Astrocyte (in vitro differentiated cells and primary cell): ENCODE measurements at regions not wholly inside any gene's neighbourhood (a gene's known extent, or its start where the extent isn't known, plus 50 kb on each side); places are given as distances from the start of the nearest gene placed in this dataset.

ENCODE experiments used
- DNase-seq: peaks from one replicate; pipeline ENCODE4 v3.0.0-alpha.2; 2010; ENCODE audit warnings: low read depth
- FAIRE-seq: peaks from 2 replicates; lab custom pipeline; 2011; peaks lifted over from hg19 to GRCh38; lab: Jason Lieb, UNC
- H2AFZ ChIP-seq: 2 replicates; pipeline ENCODE4 v1.6.0; 2012; ENCODE audit warnings: low read depth, low read length, inconsistent platforms
- H3K27ac ChIP-seq: 2 replicates; pipeline ENCODE4 v1.5.1; 2011; ENCODE audit warnings: low read depth, low read length, inconsistent platforms
- H3K27me3 ChIP-seq: 2 replicates; pipeline ENCODE4 v1.6.0; 2011; ENCODE audit warnings: low read length, inconsistent platforms; ENCODE audit not compliant: insufficient read depth
- H3K36me3 ChIP-seq: 2 replicates; pipeline ENCODE4 v1.5.1; 2011; ENCODE audit warnings: low read length, inconsistent platforms; ENCODE audit not compliant: insufficient read depth
- H3K4me1 ChIP-seq: 2 replicates; pipeline ENCODE4 v1.5.1; 2011; ENCODE audit warnings: low read length, inconsistent platforms; ENCODE audit not compliant: insufficient read depth
- H3K4me2 ChIP-seq: 2 replicates; pipeline ENCODE4 v1.6.0; 2012; ENCODE audit warnings: low read length, inconsistent platforms
- H3K4me3 ChIP-seq: 2 replicates; pipeline ENCODE4 v1.5.1; 2011; ENCODE audit warnings: low read depth, mild to moderate bottlenecking, low read length, inconsistent platforms; ENCODE audit not compliant: insufficient read depth
- H3K79me2 ChIP-seq: 2 replicates; pipeline ENCODE4 v1.6.0; 2012; ENCODE audit warnings: mild to moderate bottlenecking, low read length, inconsistent platforms; ENCODE audit not compliant: insufficient read depth
- H3K9ac ChIP-seq: 2 replicates; pipeline ENCODE4 v1.6.0; 2012; ENCODE audit warnings: mild to moderate bottlenecking, low read length, inconsistent platforms
- H3K9me3 ChIP-seq: 2 replicates; pipeline ENCODE4 v1.5.1; 2012; ENCODE audit warnings: low read depth, mild to moderate bottlenecking, low read length, inconsistent platforms; ENCODE audit not compliant: insufficient read depth
- H4K20me1 ChIP-seq: 2 replicates; pipeline ENCODE4 v1.6.0; 2012; ENCODE audit warnings: low read length, inconsistent platforms; ENCODE audit not compliant: insufficient read depth
- H3K27ac Mint-ChIP-seq: one replicate; pipeline ENCODE4 v1.8.0; 2021; ENCODE audit warnings: mild to moderate bottlenecking, mixed read lengths; ENCODE audit not compliant: unreplicated experiment
- H3K27me3 Mint-ChIP-seq: one replicate; pipeline ENCODE4 v1.8.0; 2021; ENCODE audit warnings: low read depth, mixed read lengths; ENCODE audit not compliant: unreplicated experiment
- H3K36me3 Mint-ChIP-seq: one replicate; pipeline ENCODE4 v1.8.0; 2021; ENCODE audit warnings: low read depth, mixed read lengths; ENCODE audit not compliant: unreplicated experiment
- H3K4me1 Mint-ChIP-seq: one replicate; pipeline ENCODE4 v1.8.0; 2021; ENCODE audit warnings: low read depth, mixed read lengths; ENCODE audit not compliant: unreplicated experiment
- H3K4me3 Mint-ChIP-seq: one replicate; pipeline ENCODE4 v1.8.0; 2021; ENCODE audit warnings: mild to moderate bottlenecking, moderate library complexity, mixed read lengths; ENCODE audit not compliant: unreplicated experiment
- H3K9me3 Mint-ChIP-seq: one replicate; pipeline ENCODE4 v1.8.0; 2021; ENCODE audit warnings: mild to moderate bottlenecking, mixed read lengths; ENCODE audit not compliant: unreplicated experiment
- CTCF ChIP-seq: IDR thresholded peaks from 2 replicates; pipeline ENCODE4 v1.5.1; 2011; ENCODE audit warnings: low read depth, mild to moderate bottlenecking, inconsistent platforms, low read length, moderate library complexity; ENCODE audit not compliant: insufficient read depth
- EZH2 ChIP-seq: IDR thresholded peaks from 2 replicates; pipeline ENCODE4 v1.6.1; 2012; ENCODE audit warnings: mild to moderate bottlenecking, low read length, inconsistent platforms; ENCODE audit not compliant: insufficient read depth

GRCh38 chr12:22881878-22882385 is 257.0 kb downstream of the ETNK1 start:
- no peaks in the 10 kb centered on the region for H3K4me1 Mint-ChIP-seq
- FAIRE-seq: no peak

DNA sequence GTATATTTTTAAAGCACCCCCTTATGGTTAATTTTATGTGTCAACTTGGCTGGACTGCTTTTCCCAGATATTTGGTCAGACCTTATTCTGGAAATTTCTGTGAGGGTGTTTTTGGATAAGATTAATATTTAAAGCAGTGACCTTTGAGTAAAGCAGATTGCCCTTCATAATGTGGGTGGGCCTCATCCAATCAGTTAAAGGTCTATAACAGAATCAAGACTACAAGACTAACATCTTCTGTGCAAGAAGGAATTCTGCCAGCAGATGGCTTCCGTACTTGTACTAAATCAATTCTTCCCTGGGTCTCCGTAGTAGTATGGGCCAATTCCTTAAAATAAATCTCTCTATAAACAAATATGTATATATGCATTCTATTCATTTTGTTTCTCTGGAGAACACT is 257.6 kb downstream of the ETNK1 start:
- no peaks in the 10 kb centered on the region for H3K4me1 ChIP-seq
- H3K9ac ChIP-seq: no peak overlapping the region
- Mint-ChIP-seq H3K9me3 (peaks cover 7% of the 10 kb centered on the region), H3K27me3 (no peaks in the 10 kb centered on the region), H3K36me3 (no peaks in the 10 kb centered on the region), H3K27ac (no peak overlapping the region), H3K4me3 (no peak overlapping the region), H3K4me1 (no peaks in the 10 kb centered on the region)
- DNase-seq (no peak), FAIRE-seq (no peak)
- no peaks in the 10 kb centered on the region for H3K27me3 ChIP-seq
- H3K9me3 ChIP-seq: no peaks in the 10 kb centered on the region
- no peaks in the 10 kb centered on the region for H3K36me3 ChIP-seq
- H3K79me2 ChIP-seq: no peaks in the 10 kb centered on the region
- TF ChIP-seq CTCF (no peak), EZH2 (no peak)
- H3K4me3 ChIP-seq: no peak overlapping the region
- H2AFZ ChIP-seq: no peak overlapping the region
- no peaks in the 10 kb centered on the region for H4K20me1 ChIP-seq
- no peak overlapping the region for H3K27ac ChIP-seq
- no peak overlapping the region for H3K4me2 ChIP-seq

More at GRCh38 chr12:22881878-22882385, 257.0 kb downstream of the ETNK1 start:
- no peak overlapping the region for H3K4me3 Mint-ChIP-seq
- Histone ChIP-seq H3K36me3 (no peaks in the 10 kb centered on the region), H3K79me2 (no peaks in the 10 kb centered on the region), H2AFZ (no peak overlapping the region), H3K27ac (no peak overlapping the region), H3K4me2 (no peak overlapping the region), H3K27me3 (no peaks in the 10 kb centered on the region), H3K4me3 (no peak overlapping the region), H3K9ac (no peak overlapping the region), H3K9me3 (no peaks in the 10 kb centered on the region), H3K4me1 (no peaks in the 10 kb centered on the region), H4K20me1 (no peaks in the 10 kb centered on the region)
- TF ChIP-seq CTCF (no peak), EZH2 (no peak)
- H3K9me3 Mint-ChIP-seq: peaks cover 7% of the 10 kb centered on the region
- H3K27me3 Mint-ChIP-seq: no peaks in the 10 kb centered on the region
- no peak for DNase-seq
- no peaks in the 10 kb centered on the region for H3K36me3 Mint-ChIP-seq
- no peak overlapping the region for H3K27ac Mint-ChIP-seq

- H3K27me3 Mint-ChIP-seq: no peaks in the 10 kb centered on the region
- H3K36me3 Mint-ChIP-seq: no peaks in the 10 kb centered on the region
- FAIRE-seq (no peak), DNase-seq (no peak)
- H3K36me3 ChIP-seq: no peaks in the 10 kb centered on the region
- H3K4me1 Mint-ChIP-seq: no peaks in the 10 kb centered on the region
- no peak overlapping the region for H3K9ac ChIP-seq
- H4K20me1 ChIP-seq: no peaks in the 10 kb centered on the region
- no peak overlapping the region for H3K4me2 ChIP-seq
- no peak overlapping the region for H3K27ac ChIP-seq
- H3K9me3 ChIP-seq: no peaks in the 10 kb centered on the region
- H3K79me2 ChIP-seq: no peaks in the 10 kb centered on the region
- H3K4me1 ChIP-seq: no peaks in the 10 kb centered on the region
- H3K27me3 ChIP-seq: no peaks in the 10 kb centered on the region
- H3K4me3 ChIP-seq: no peak overlapping the region
- no peak overlapping the region for H3K27ac Mint-ChIP-seq
- no peaks in the 10 kb centered on the region for H3K9me3 Mint-ChIP-seq
- no peak for TF ChIP-seq CTCF
- TF ChIP-seq EZH2: no peak
- H3K4me3 Mint-ChIP-seq: no peak overlapping the region
- H2AFZ ChIP-seq: no peak overlapping the region
These were observed 268.9 kb downstream of the ETNK1 start for GRCh38 chr12:22893878-22894277.
